Stomach (tissue), 4 donors: ENCODE measurements at regions not wholly inside any gene's neighbourhood (a gene's known extent, or its start where the extent isn't known, plus 50 kb on each side); places are given as distances from the start of the nearest gene placed in this dataset.

Experiments
- CTCF ChIP-seq, 7 experiments: fragments of 450-650 bp in 4 of 7; fragments of 200-600 bp in 3 of 7; sonication (generic) in 3 of 7; IDR thresholded peaks; one replicate each; pipeline ENCODE4 v1.5.1; 2016 to 2019; ENCODE audit warnings: antibody characterized with exemption in 7 of 7, control low read depth in 2 of 7, mild to moderate bottlenecking in 1 of 7
- EP300 ChIP-seq: sonication (generic); formaldehyde crosslinking; IDR thresholded peaks from one replicate; pipeline ENCODE4 v1.6.1; 2017; ENCODE audit warnings: antibody characterized with exemption
- POLR2A ChIP-seq, 4 donors: fragments of 450-650 bp; IDR thresholded peaks; one replicate each; pipeline ENCODE4 v1.6.1; 2016; ENCODE audit warnings: antibody characterized with exemption in 4 of 4, control low read depth in 2 of 4, mild to moderate bottlenecking in 1 of 4, moderate library complexity in 1 of 4

GRCh38 chr11:90629229-90629806 lies 406.5 kb upstream of the CHORDC1 start:
- TF ChIP-seq EP300 (no peak), CTCF (IDR thresholded peaks at IDR 0.05) (no peak), POLR2A (IDR thresholded peaks at IDR 0.05) (no peak)
